T-helper 17 cell (primary cell): ENCODE measurements at regions not wholly inside any gene's neighbourhood (a gene's known extent, or its start where the extent isn't known, plus 50 kb on each side); places are given as distances from the start of the nearest gene placed in this dataset.

Source experiments
- ATAC-seq: fragments of 150-1000 bp; cut with Tn5 transposase; 2 replicates; pipeline ENCODE4 v1.10.0; 2021; ENCODE audit warnings: mild to moderate bottlenecking, moderate library complexity
- DNase-seq, 3 donors: peaks; one replicate each; pipeline versions ENCODE4 v3.0.0 to v3.0.0-alpha.2; 2020 to 2021
- H3K9me3 ChIP-seq: one replicate; pipeline ENCODE4 v1.7.0; 2013; ENCODE audit warnings: low read length, mild to moderate bottlenecking; ENCODE audit not compliant: control insufficient read depth, poor library complexity, severe bottlenecking
- H3K27ac Mint-ChIP-seq: one replicate; pipeline ENCODE4 v1.8.0; 2022; ENCODE audit warnings: mild to moderate bottlenecking, moderate library complexity, mixed read lengths
- H3K27me3 Mint-ChIP-seq: one replicate; pipeline ENCODE4 v1.8.0; 2022; ENCODE audit warnings: mixed read lengths
- H3K36me3 Mint-ChIP-seq: one replicate; pipeline ENCODE4 v1.8.0; 2022; ENCODE audit warnings: low read depth, mixed read lengths
- H3K4me1 Mint-ChIP-seq: one replicate; pipeline ENCODE4 v1.8.0; 2022; ENCODE audit warnings: mild to moderate bottlenecking, mixed read lengths
- H3K4me3 Mint-ChIP-seq: one replicate; pipeline ENCODE4 v1.8.0; 2022; ENCODE audit warnings: mild to moderate bottlenecking, moderate library complexity, mixed read lengths

GRCh38 chr6:113185299-113185698 lies 671.8 kb upstream of the MARCKS start:
- DNase-seq: no peak
- Mint-ChIP-seq H3K4me3 (no peak overlapping the region), H3K36me3 (no peaks in the 10 kb centered on the region), H3K27ac (no peak overlapping the region), H3K27me3 (no peaks in the 10 kb centered on the region), H3K4me1 (no peaks in the 10 kb centered on the region)
- no peaks in the 10 kb centered on the region for H3K9me3 ChIP-seq
- no peak for ATAC-seq

- ATAC-seq (no peak), DNase-seq (no peak)
- H3K27me3 Mint-ChIP-seq: no peaks in the 10 kb centered on the region
- no peaks in the 10 kb centered on the region for H3K36me3 Mint-ChIP-seq
- no peaks in the 10 kb centered on the region for H3K4me1 Mint-ChIP-seq
- no peak overlapping the region for H3K27ac Mint-ChIP-seq
- no peak overlapping the region for H3K4me3 Mint-ChIP-seq
- H3K9me3 ChIP-seq: no peaks in the 10 kb centered on the region
These were observed 669.5 kb upstream of the MARCKS start for GRCh38 chr6:113187661-113188060.

GRCh38 chr6:113188962-113189361 lies 668.2 kb upstream of the MARCKS start:
- no peak overlapping the region for H3K4me3 Mint-ChIP-seq
- DNase-seq (no peak), ATAC-seq (no peak)
- no peaks in the 10 kb centered on the region for H3K4me1 Mint-ChIP-seq
- no peak overlapping the region for H3K27ac Mint-ChIP-seq
- H3K36me3 Mint-ChIP-seq: no peaks in the 10 kb centered on the region
- no peaks in the 10 kb centered on the region for H3K27me3 Mint-ChIP-seq
- H3K9me3 ChIP-seq: no peaks in the 10 kb centered on the region

- Mint-ChIP-seq H3K4me3 (no peak overlapping the region), H3K36me3 (no peaks in the 10 kb centered on the region), H3K4me1 (no peaks in the 10 kb centered on the region), H3K27ac (no peak overlapping the region), H3K27me3 (no peaks in the 10 kb centered on the region)
- H3K9me3 ChIP-seq: no peaks in the 10 kb centered on the region
- DNase-seq (no peak), ATAC-seq (no peak)
These were observed 667.0 kb upstream of the MARCKS start for GRCh38 chr6:113190170-113190569.

GRCh38 chr6:113194090-113194489 lies 663.1 kb upstream of the MARCKS start:
- no peaks in the 10 kb centered on the region for H3K4me1 Mint-ChIP-seq

GRCh38 chr6:113202852-113203714 lies 654.1 kb upstream of the MARCKS start:
- DNase-seq: no peak
- Mint-ChIP-seq H3K36me3 (no peaks in the 10 kb centered on the region), H3K4me1 (no peaks in the 10 kb centered on the region)

More at GRCh38 chr6:113194090-113194489, 663.1 kb upstream of the MARCKS start:
- H3K4me3 Mint-ChIP-seq: no peak overlapping the region
- ATAC-seq: no peak
- H3K9me3 ChIP-seq: no peaks in the 10 kb centered on the region
- H3K27me3 Mint-ChIP-seq: no peaks in the 10 kb centered on the region
- no peak for DNase-seq
- no peak overlapping the region for H3K27ac Mint-ChIP-seq
- no peaks in the 10 kb centered on the region for H3K36me3 Mint-ChIP-seq

GRCh38 chr6:113203715-113204110 lies 653.4 kb upstream of the MARCKS start:
- Mint-ChIP-seq H3K36me3 (no peaks in the 10 kb centered on the region), H3K4me3 (no peak overlapping the region), H3K27ac (no peak overlapping the region), H3K4me1 (no peaks in the 10 kb centered on the region), H3K27me3 (no peaks in the 10 kb centered on the region)
- DNase-seq (no peak), ATAC-seq (no peak)
- no peaks in the 10 kb centered on the region for H3K9me3 ChIP-seq

More at GRCh38 chr6:113202852-113203714, 654.1 kb upstream of the MARCKS start:
- H3K27ac Mint-ChIP-seq: no peak overlapping the region
- ATAC-seq: no peak
- H3K4me3 Mint-ChIP-seq: no peak overlapping the region
- H3K27me3 Mint-ChIP-seq: no peaks in the 10 kb centered on the region
- H3K9me3 ChIP-seq: no peaks in the 10 kb centered on the region

GRCh38 chr6:113205553-113205952 lies 651.6 kb upstream of the MARCKS start:
- no peaks in the 10 kb centered on the region for H3K36me3 Mint-ChIP-seq
- no peaks in the 10 kb centered on the region for H3K27me3 Mint-ChIP-seq
- no peak for ATAC-seq
- no peak for DNase-seq
- H3K9me3 ChIP-seq: no peaks in the 10 kb centered on the region
- no peak overlapping the region for H3K27ac Mint-ChIP-seq
- no peak overlapping the region for H3K4me3 Mint-ChIP-seq
- no peaks in the 10 kb centered on the region for H3K4me1 Mint-ChIP-seq

- Mint-ChIP-seq H3K36me3 (no peaks in the 10 kb centered on the region), H3K27ac (no peak overlapping the region), H3K4me1 (no peaks in the 10 kb centered on the region), H3K4me3 (no peak overlapping the region), H3K27me3 (no peaks in the 10 kb centered on the region)
- H3K9me3 ChIP-seq: no peaks in the 10 kb centered on the region
- no peak for DNase-seq
- no peak for ATAC-seq
These were observed 648.4 kb upstream of the MARCKS start for GRCh38 chr6:113208726-113209125.

GRCh38 chr6:113209315-113209714 lies 647.8 kb upstream of the MARCKS start:
- H3K9me3 ChIP-seq: no peaks in the 10 kb centered on the region
- H3K27me3 Mint-ChIP-seq: no peaks in the 10 kb centered on the region
- ATAC-seq: no peak
- no peaks in the 10 kb centered on the region for H3K36me3 Mint-ChIP-seq
- no peaks in the 10 kb centered on the region for H3K4me1 Mint-ChIP-seq
- no peak overlapping the region for H3K4me3 Mint-ChIP-seq
- H3K27ac Mint-ChIP-seq: no peak overlapping the region
- no peak for DNase-seq

- no peaks in the 10 kb centered on the region for H3K9me3 ChIP-seq
- Mint-ChIP-seq H3K36me3 (no peaks in the 10 kb centered on the region), H3K4me3 (no peak overlapping the region), H3K4me1 (no peaks in the 10 kb centered on the region), H3K27me3 (no peaks in the 10 kb centered on the region), H3K27ac (no peak overlapping the region)
- DNase-seq (no peak), ATAC-seq (no peak)
These were observed 646.0 kb upstream of the MARCKS start for GRCh38 chr6:113211170-113211569.

- H3K4me3 Mint-ChIP-seq: no peak overlapping the region
- DNase-seq: no peak
- H3K9me3 ChIP-seq: no peaks in the 10 kb centered on the region
- H3K4me1 Mint-ChIP-seq: no peaks in the 10 kb centered on the region
- H3K27ac Mint-ChIP-seq: no peak overlapping the region
- no peaks in the 10 kb centered on the region for H3K36me3 Mint-ChIP-seq
- no peak for ATAC-seq
- no peaks in the 10 kb centered on the region for H3K27me3 Mint-ChIP-seq
These were observed 637.4 kb upstream of the MARCKS start for GRCh38 chr6:113219783-113220182.

- no peaks in the 10 kb centered on the region for H3K9me3 ChIP-seq
- no peak for DNase-seq
- Mint-ChIP-seq H3K27me3 (no peaks in the 10 kb centered on the region), H3K4me3 (no peak overlapping the region), H3K27ac (no peak overlapping the region), H3K4me1 (no peaks in the 10 kb centered on the region), H3K36me3 (no peaks in the 10 kb centered on the region)
- no peak for ATAC-seq
These were observed 636.3 kb upstream of the MARCKS start for GRCh38 chr6:113220832-113221231.

- no peak for DNase-seq
- Mint-ChIP-seq H3K27ac (no peak overlapping the region), H3K4me1 (no peaks in the 10 kb centered on the region), H3K4me3 (no peak overlapping the region), H3K27me3 (no peaks in the 10 kb centered on the region), H3K36me3 (no peaks in the 10 kb centered on the region)
- no peaks in the 10 kb centered on the region for H3K9me3 ChIP-seq
- ATAC-seq: no peak
These were observed 635.3 kb upstream of the MARCKS start for GRCh38 chr6:113221850-113222249.
